ENCODE measurements at regions not wholly inside any gene's neighbourhood (a gene's known extent, or its start where the extent isn't known, plus 50 kb on each side); places are given as distances from the start of the nearest gene placed in this dataset.

- no peak for TF ChIP-seq CTCF (IDR thresholded peaks at IDR 0.05; ENCODE audit: borderline replicate concordance, extremely low read depth, insufficient read depth)
- no peak overlapping the region for H3K9ac ChIP-seq (ENCODE audit: low read length in 3 of 3)
- no peaks in the 10 kb centered on the region for H3K4me1 ChIP-seq (ENCODE audit: control insufficient read depth in 2 of 3, insufficient read depth in 2 of 3, low read depth in 1 of 3, low read length in 3 of 3)
- H3K4me3 ChIP-seq (ENCODE audit: low read length in 3 of 3): no peak overlapping the region
- H3K9me3 ChIP-seq (ENCODE audit: control insufficient read depth in 2 of 3, insufficient read depth in 1 of 3, low read length in 3 of 3): no peaks in the 10 kb centered on the region
- H3K27ac ChIP-seq (ENCODE audit: low read depth in 2 of 2, low read length in 2 of 2): no peak overlapping the region
- no peak for FAIRE-seq
- DNase-seq: no peak
- no peaks in the 10 kb centered on the region for H3K36me3 ChIP-seq (ENCODE audit: control insufficient read depth in 2 of 3, insufficient read depth in 3 of 3, low read length in 3 of 3)
- intact Hi-C loops (cut with DNase I): no loop called here
- H3K27me3 ChIP-seq (ENCODE audit: control insufficient read depth, insufficient read depth, low read length): no peaks in the 10 kb centered on the region
Observed at GRCh38 chr4:181933471-181933870, 309.7 kb upstream of the TENM3 start.

GRCh38 chr4:181938631-181939030 is 304.6 kb upstream of the TENM3 start:
- no peak for FAIRE-seq
- Histone ChIP-seq H3K27ac (ENCODE audit: low read depth in 2 of 2, low read length in 2 of 2) (no peak overlapping the region), H3K9ac (ENCODE audit: low read length in 3 of 3) (no peak overlapping the region), H3K4me3 (ENCODE audit: low read length in 3 of 3) (no peak overlapping the region), H3K36me3 (ENCODE audit: control insufficient read depth in 2 of 3, insufficient read depth in 3 of 3, low read length in 3 of 3) (no peaks in the 10 kb centered on the region), H3K9me3 (ENCODE audit: control insufficient read depth in 2 of 3, insufficient read depth in 1 of 3, low read length in 3 of 3) (no peaks in the 10 kb centered on the region), H3K4me1 (ENCODE audit: control insufficient read depth in 2 of 3, insufficient read depth in 2 of 3, low read depth in 1 of 3, low read length in 3 of 3) (no peaks in the 10 kb centered on the region), H3K27me3 (ENCODE audit: control insufficient read depth, insufficient read depth, low read length) (no peaks in the 10 kb centered on the region)
- intact Hi-C loops (cut with DNase I): no loop called here
- DNase-seq: no peak
- no peak for TF ChIP-seq CTCF (IDR thresholded peaks at IDR 0.05; ENCODE audit: borderline replicate concordance, extremely low read depth, insufficient read depth)

- Histone ChIP-seq H3K4me3 (ENCODE audit: low read length in 3 of 3) (no peak overlapping the region), H3K27me3 (ENCODE audit: control insufficient read depth, insufficient read depth, low read length) (no peaks in the 10 kb centered on the region), H3K9ac (ENCODE audit: low read length in 3 of 3) (no peak overlapping the region), H3K27ac (ENCODE audit: low read depth in 2 of 2, low read length in 2 of 2) (no peak overlapping the region), H3K36me3 (ENCODE audit: control insufficient read depth in 2 of 3, insufficient read depth in 3 of 3, low read length in 3 of 3) (no peaks in the 10 kb centered on the region), H3K4me1 (ENCODE audit: control insufficient read depth in 2 of 3, insufficient read depth in 2 of 3, low read depth in 1 of 3, low read length in 3 of 3) (no peaks in the 10 kb centered on the region), H3K9me3 (ENCODE audit: control insufficient read depth in 2 of 3, insufficient read depth in 1 of 3, low read length in 3 of 3) (no peaks in the 10 kb centered on the region)
- no peak for TF ChIP-seq CTCF (IDR thresholded peaks at IDR 0.05; ENCODE audit: borderline replicate concordance, extremely low read depth, insufficient read depth)
- DNase-seq (no peak), FAIRE-seq (no peak)
- intact Hi-C loops (cut with DNase I): no loop called here
Observed at GRCh38 chr4:181939199-181939945, 303.8 kb upstream of the TENM3 start.

- no peak for FAIRE-seq
- intact Hi-C loops (cut with DNase I): no loop called here
- H3K9me3 ChIP-seq (ENCODE audit: control insufficient read depth in 2 of 3, insufficient read depth in 1 of 3, low read length in 3 of 3): no peaks in the 10 kb centered on the region
- H3K36me3 ChIP-seq (ENCODE audit: control insufficient read depth in 2 of 3, insufficient read depth in 3 of 3, low read length in 3 of 3): no peaks in the 10 kb centered on the region
- no peak overlapping the region for H3K27ac ChIP-seq (ENCODE audit: low read depth in 2 of 2, low read length in 2 of 2)
- H3K4me3 ChIP-seq (ENCODE audit: low read length in 3 of 3): no peak overlapping the region
- TF ChIP-seq CTCF (IDR thresholded peaks at IDR 0.05; ENCODE audit: borderline replicate concordance, extremely low read depth, insufficient read depth): no peak
- no peak overlapping the region for H3K9ac ChIP-seq (ENCODE audit: low read length in 3 of 3)
- H3K27me3 ChIP-seq (ENCODE audit: control insufficient read depth, insufficient read depth, low read length): no peaks in the 10 kb centered on the region
- no peaks in the 10 kb centered on the region for H3K4me1 ChIP-seq (ENCODE audit: control insufficient read depth in 2 of 3, insufficient read depth in 2 of 3, low read depth in 1 of 3, low read length in 3 of 3)
- DNase-seq: no peak
Observed at GRCh38 chr4:181944527-181944926, 298.7 kb upstream of the TENM3 start.

Measured in kidney (tissue), 13 donors.